Loucy (cell line): ENCODE measurements at regions not wholly inside any gene's neighbourhood (a gene's known extent, or its start where the extent isn't known, plus 50 kb on each side); places are given as distances from the start of the nearest gene placed in this dataset.

Source experiments
- H2AFZ ChIP-seq: fragments of 200-600 bp; sonication (generic); 2 replicates; pipeline ENCODE4 v1.6.0; 2016; ENCODE audit warnings: antibody characterized with exemption, mild to moderate bottlenecking, low read length, moderate library complexity
- H3F3A ChIP-seq: fragments of 200-600 bp; 2 replicates; pipeline ENCODE4 v1.6.0; 2016; ENCODE audit warnings: antibody characterized with exemption, low read depth, mild to moderate bottlenecking
- H3K27me3 ChIP-seq: fragments of 200-600 bp; sonication (generic); 2 replicates; pipeline ENCODE4 v1.6.1; 2014; ENCODE audit warnings: low read length, mild to moderate bottlenecking; ENCODE audit not compliant: insufficient read depth, poor library complexity, severe bottlenecking
- H3K36me3 ChIP-seq: fragments of 200-600 bp; sonication (generic); 2 replicates; pipeline ENCODE4 v1.6.1; 2016; ENCODE audit warnings: low read length; ENCODE audit not compliant: insufficient read depth
- H3K4me1 ChIP-seq: fragments of 200-600 bp; sonication (generic); 2 replicates; pipeline ENCODE4 v1.5.1; 2014; ENCODE audit warnings: low read length, mild to moderate bottlenecking; ENCODE audit not compliant: insufficient read depth, poor library complexity, severe bottlenecking
- H3K4me2 ChIP-seq: fragments of 200-600 bp; sonication (generic); 2 replicates; pipeline ENCODE4 v1.6.0; 2014; ENCODE audit warnings: antibody characterized with exemption, low read length, low read depth, mild to moderate bottlenecking; ENCODE audit not compliant: poor library complexity, severe bottlenecking
- H3K4me3 ChIP-seq: fragments of 200-600 bp; sonication (generic); 2 replicates; pipeline ENCODE4 v1.5.1; 2014; ENCODE audit warnings: low read length, mild to moderate bottlenecking, mixed read lengths; ENCODE audit not compliant: poor library complexity, severe bottlenecking
- H3K79me2 ChIP-seq: fragments of 200-600 bp; sonication (generic); 2 replicates; pipeline ENCODE4 v1.6.1; 2014; ENCODE audit warnings: low read length; ENCODE audit not compliant: insufficient read depth
- H3K9ac ChIP-seq: fragments of 200-600 bp; sonication (generic); 2 replicates; pipeline ENCODE4 v1.6.0; 2014; ENCODE audit warnings: mild to moderate bottlenecking, low read depth, low read length, moderate library complexity; ENCODE audit not compliant: poor library complexity, severe bottlenecking
- H3K9me2 ChIP-seq: fragments of 200-600 bp; sonication (generic); replicated peaks from 2 replicates; pipeline ENCODE4 v1.6.1; 2016; ENCODE audit warnings: low read depth, low read length, mixed read lengths
- H3K9me3 ChIP-seq: fragments of 200-600 bp; sonication (generic); 2 replicates; pipeline ENCODE4 v1.6.1; 2014; ENCODE audit warnings: mild to moderate bottlenecking, antibody characterized with exemption, low read length, low read depth; ENCODE audit not compliant: insufficient read depth
- H4K20me1 ChIP-seq: fragments of 200-600 bp; sonication (generic); 2 replicates; pipeline ENCODE4 v1.6.0; 2014; ENCODE audit warnings: antibody characterized with exemption, low read length, mild to moderate bottlenecking; ENCODE audit not compliant: insufficient read depth, poor library complexity, severe bottlenecking
- CTCF ChIP-seq: fragments of 200-600 bp; sonication (generic); conservative IDR thresholded peaks from 2 replicates; pipeline ENCODE4 v1.5.1; 2014; ENCODE audit warnings: mild to moderate bottlenecking, antibody characterized with exemption, low read length
- EZH2phosphoT487 ChIP-seq: fragments of 200-600 bp; IDR thresholded peaks from 2 replicates; pipeline ENCODE4 v1.6.1; 2018; ENCODE audit warnings: antibody characterized with exemption, mild to moderate bottlenecking, moderate library complexity, borderline replicate concordance

- Histone ChIP-seq H3K4me2 (no peak overlapping the region), H3F3A (no peaks in the 10 kb centered on the region), H3K4me1 (no peaks in the 10 kb centered on the region), H3K9me2 (no peaks in the 10 kb centered on the region), H3K27me3 (no peaks in the 10 kb centered on the region), H3K79me2 (no peaks in the 10 kb centered on the region), H4K20me1 (no peaks in the 10 kb centered on the region), H3K9ac (no peak overlapping the region), H3K9me3 (no peaks in the 10 kb centered on the region; the same call in 1 of the 2 replicates), H3K4me3 (no peak overlapping the region), H3K36me3 (no peaks in the 10 kb centered on the region), H2AFZ (no peak overlapping the region)
- TF ChIP-seq EZH2phosphoT487 (no peak), CTCF (no peak)
Measured at GRCh38 chr3:64290161-64290560, 64.9 kb upstream of the PRICKLE2 start.

- Histone ChIP-seq H2AFZ (no peak overlapping the region), H3F3A (no peaks in the 10 kb centered on the region), H3K9me2 (no peaks in the 10 kb centered on the region), H3K4me2 (no peak overlapping the region), H3K4me3 (no peak overlapping the region), H3K79me2 (no peaks in the 10 kb centered on the region), H3K36me3 (no peaks in the 10 kb centered on the region), H3K9me3 (no peaks in the 10 kb centered on the region; the same call in 1 of the 2 replicates), H3K9ac (no peak overlapping the region), H4K20me1 (no peaks in the 10 kb centered on the region), H3K27me3 (no peaks in the 10 kb centered on the region), H3K4me1 (no peaks in the 10 kb centered on the region)
- TF ChIP-seq CTCF (no peak), EZH2phosphoT487 (no peak)
Measured at GRCh38 chr3:64289622-64290021, 64.4 kb upstream of the PRICKLE2 start.

- Histone ChIP-seq H3K9me2 (no peaks in the 10 kb centered on the region), H3K27me3 (no peaks in the 10 kb centered on the region), H3K4me3 (no peak overlapping the region), H3K36me3 (no peaks in the 10 kb centered on the region), H3K4me2 (no peak overlapping the region), H4K20me1 (no peaks in the 10 kb centered on the region), H3K79me2 (no peaks in the 10 kb centered on the region), H3F3A (no peaks in the 10 kb centered on the region), H3K9me3 (no peaks in the 10 kb centered on the region), H2AFZ (no peak overlapping the region), H3K4me1 (no peaks in the 10 kb centered on the region), H3K9ac (no peak overlapping the region)
- TF ChIP-seq CTCF: no peak
- TF ChIP-seq EZH2phosphoT487: no peak
Measured at GRCh38 chr3:64278625-64279024, 53.4 kb upstream of the PRICKLE2 start.
